ENCODE measurements at regions not wholly inside any gene's neighbourhood (a gene's known extent, or its start where the extent isn't known, plus 50 kb on each side); places are given as distances from the start of the nearest gene placed in this dataset.

DNA sequence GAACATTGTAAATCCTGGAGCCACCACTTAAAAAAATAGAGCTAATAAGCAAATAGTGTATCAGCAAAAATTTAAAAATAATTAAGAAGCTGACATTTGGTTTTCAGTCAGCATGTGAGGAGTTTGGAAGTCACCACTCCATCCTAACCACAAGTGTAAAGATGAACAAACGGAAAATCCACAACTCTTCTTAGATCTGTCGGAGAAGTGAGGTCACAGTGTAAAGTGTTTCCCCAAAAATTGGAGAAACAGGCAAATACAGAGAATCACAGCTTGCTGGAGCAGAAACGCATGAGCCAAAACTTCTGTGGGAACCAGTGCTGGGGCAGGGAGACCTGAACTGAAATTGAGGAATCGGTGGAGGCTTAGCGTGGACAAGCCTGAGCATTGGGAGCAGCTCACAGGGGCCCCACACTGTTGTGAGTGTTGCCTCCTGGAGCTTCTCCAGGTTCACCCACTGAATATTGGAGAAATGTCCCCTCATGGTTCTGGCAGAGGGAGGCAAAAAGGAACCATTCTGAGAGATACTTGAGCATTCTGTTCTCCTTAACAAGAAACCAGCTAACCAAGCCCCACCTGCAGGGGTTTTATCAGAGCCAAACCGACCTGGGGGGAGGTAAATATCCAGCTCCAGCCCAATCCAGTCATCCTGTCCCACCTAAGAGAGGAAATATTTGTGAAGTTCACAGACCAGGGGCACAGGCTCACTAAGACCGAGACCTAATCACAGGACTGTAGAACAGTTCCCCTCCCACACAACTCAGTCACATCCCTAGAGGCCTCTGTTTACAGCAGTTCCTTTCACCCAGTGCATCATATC is 192.0 kb downstream of the ERMARD start:
- POLR2A ChIA-PET (ENCODE audit: partially characterized antibody) = interaction anchor here (0.6 kb wide), 1 partner anchor 12 kb away, joined by 3 read pairs; no protein-coding TSS in a partner anchor
- no peak for FAIRE-seq
- no peak overlapping the region for H3K23ac ChIP-seq (ENCODE audit: insufficient read length)
- TF ChIP-seq EZH2 (IDR thresholded peaks at IDR 0.05; ENCODE audit: low read depth, low read length, severe bottlenecking) (no peak), JUN (IDR thresholded peaks at IDR 0.05; ENCODE audit: low read depth, low read length) (no peak), CHD1 (IDR thresholded peaks at IDR 0.05; ENCODE audit: low read depth, low read length) (no peak), RAD21 (IDR thresholded peaks at IDR 0.05 in 1 of 2, conservative IDR thresholded peaks at IDR 0.05 in 1 of 2; ENCODE audit: low read depth in 2 of 2, low read length in 2 of 2) (no peak), EP300 (IDR thresholded peaks at IDR 0.05; ENCODE audit: borderline replicate concordance in 1 of 2, low read depth in 2 of 2, low read length in 2 of 2) (no peak), RXRA (IDR thresholded peaks at IDR 0.05; ENCODE audit: insufficient read depth, low read depth, low read length) (no peak), POLR2A (IDR thresholded peaks at IDR 0.05; ENCODE audit: control extremely low read depth in 1 of 2, low read depth in 2 of 2, low read length in 2 of 2) (no peak), SP1 (IDR thresholded peaks at IDR 0.05; ENCODE audit: low read depth, low read length) (no peak), RNF2 (IDR thresholded peaks at IDR 0.05; ENCODE audit: borderline replicate concordance, low read depth, low read length, missing control alignments, poor library complexity, severe bottlenecking) (no peak)
- TF ChIP-seq, protein P1, sequence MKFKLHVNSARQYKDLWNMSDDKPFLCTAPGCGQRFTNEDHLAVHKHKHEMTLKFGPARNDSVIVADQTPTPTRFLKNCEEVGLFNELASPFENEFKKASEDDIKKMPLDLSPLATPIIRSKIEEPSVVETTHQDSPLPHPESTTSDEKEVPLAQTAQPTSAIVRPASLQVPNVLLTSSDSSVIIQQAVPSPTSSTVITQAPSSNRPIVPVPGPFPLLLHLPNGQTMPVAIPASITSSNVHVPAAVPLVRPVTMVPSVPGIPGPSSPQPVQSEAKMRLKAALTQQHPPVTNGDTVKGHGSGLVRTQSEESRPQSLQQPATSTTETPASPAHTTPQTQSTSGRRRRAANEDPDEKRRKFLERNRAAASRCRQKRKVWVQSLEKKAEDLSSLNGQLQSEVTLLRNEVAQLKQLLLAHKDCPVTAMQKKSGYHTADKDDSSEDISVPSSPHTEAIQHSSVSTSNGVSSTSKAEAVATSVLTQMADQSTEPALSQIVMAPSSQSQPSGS (IDR thresholded peaks at IDR 0.05; ENCODE audit: low read length) = no peak

More for the DNA sequence above, 192.0 kb downstream of the ERMARD start:
- no peak overlapping the region for H2AK5ac ChIP-seq (ENCODE audit: low read depth, low read length)
- no peak overlapping the region for H3K4ac ChIP-seq (replicated peaks; ENCODE audit: insufficient read length, low read depth, low read length)
- WGBS, 2 experiments (ENCODE audit: extremely low coverage in 1 of 2, insufficient coverage in 1 of 2, insufficient read length in 1 of 2, insufficient replicate concordance in 2 of 2, low coverage in 1 of 2, low lambda C conversion rate in 2 of 2, missing lambda C conversion rate in 1 of 2) = 76% methylated on average over 7 of the region's 7 CpGs; no CpG with 5 or more reads in 1 of the 2 experiments
- no peak overlapping the region for H2BK12ac ChIP-seq (ENCODE audit: low read depth, low read length)
- H3K27me3 ChIP-seq (replicated peaks in 1 of 4; ENCODE audit: control insufficient read depth in 3 of 4, extremely low read depth in 1 of 4, insufficient read depth in 3 of 4, low read length in 3 of 4) = peaks cover 0 to 10% (median 4%) of the 10 kb centered on the region in 4 experiments; a peak in 5 of 7 replicates
- DNase-seq (ENCODE audit: low read depth in 1 of 2, low spot score in 2 of 2) = no peak
- H3K9ac ChIP-seq (replicated peaks in 1 of 4; ENCODE audit: extremely low read depth in 1 of 4, low read depth in 3 of 4, low read length in 3 of 4) = no peak overlapping the region
- H2BK20ac ChIP-seq (ENCODE audit: low read length) = no peak overlapping the region
- H2BK120ac ChIP-seq (replicated peaks; ENCODE audit: low read depth, low read length) = no peak overlapping the region
- no peak overlapping the region for H2BK15ac ChIP-seq (ENCODE audit: low read length)
- no peak overlapping the region for H3K18ac ChIP-seq (ENCODE audit: extremely low read depth, low read length)
- no peaks in the 10 kb centered on the region; a peak in 1 of 7 replicates for H3K4me1 ChIP-seq (replicated peaks in 1 of 4; ENCODE audit: control insufficient read depth in 3 of 4, insufficient read depth in 4 of 4, low read length in 3 of 4)
- no peak overlapping the region for H4K5ac ChIP-seq (ENCODE audit: insufficient read length, low read depth, low read length)
- no peak overlapping the region for H4K91ac ChIP-seq (replicated peaks; ENCODE audit: insufficient read length, low read length)
- H3K36me3 ChIP-seq (ENCODE audit: control insufficient read depth in 2 of 4, insufficient read depth in 4 of 4, low read length in 3 of 4) = no peaks in the 10 kb centered on the region
- no peaks in the 10 kb centered on the region for H3K79me2 ChIP-seq (ENCODE audit: control insufficient read depth in 1 of 2, insufficient read depth in 2 of 2, low read length in 2 of 2)
- H2AFZ ChIP-seq (ENCODE audit: low read length) = no peak overlapping the region
- H3K9me3 ChIP-seq (ENCODE audit: insufficient read depth in 2 of 2, low read depth in 1 of 2, low read length in 1 of 2) = 0 out of 4 replicates have a peak, but pooled peaks cover 0 to 3% of the 10 kb centered on the region in 2 experiments
- H3K23me2 ChIP-seq (ENCODE audit: low read depth, low read length) = no peaks in the 10 kb centered on the region
- H3K14ac ChIP-seq (ENCODE audit: insufficient read length) = no peak overlapping the region
- no peaks in the 10 kb centered on the region for H3K79me1 ChIP-seq (ENCODE audit: low read depth, low read length)
- H3K56ac ChIP-seq (replicated peaks; ENCODE audit: insufficient read length, low read depth, low read length) = no peak overlapping the region
- no peak overlapping the region for H3K27ac ChIP-seq (ENCODE audit: low read depth, low read length)
- no peak overlapping the region for H2BK5ac ChIP-seq (ENCODE audit: low read depth, low read length)
- CTCF ChIA-PET (ENCODE audit: partially characterized antibody) = interaction anchor here (0.7 to 1.2 kb wide), 2 partner anchors 65 to 106 kb away, joined by 3 read pairs; no protein-coding TSS in a partner anchor
- H4K8ac ChIP-seq (ENCODE audit: extremely low read depth, insufficient read depth, low read length) = no peak overlapping the region
- H3K4me3 ChIP-seq (ENCODE audit: extremely low read depth in 1 of 4, insufficient read depth in 2 of 4, low read depth in 3 of 4, low read length in 4 of 4) = no peak overlapping the region
- no peak overlapping the region for H3K4me2 ChIP-seq (ENCODE audit: insufficient read depth in 1 of 2, low read depth in 2 of 2, low read length in 2 of 2)
- H4K20me1 ChIP-seq (replicated peaks in 1 of 2; ENCODE audit: control insufficient read depth in 1 of 2, insufficient read depth in 2 of 2, low read length in 2 of 2) = peaks cover 0 to 2% of the 10 kb centered on the region in 2 experiments

Measured in H1 (cell line).